GM18511 (cell line): ENCODE measurements at regions not wholly inside any gene's neighbourhood (a gene's known extent, or its start where the extent isn't known, plus 50 kb on each side); places are given as distances from the start of the nearest gene placed in this dataset.

Experiments
- ATAC-seq: cut with Tn5 transposase; IDR thresholded peaks from one replicate; pipeline ENCODE4 v1.9.1; 2021; ENCODE audit warnings: mild to moderate bottlenecking, moderate library complexity; ENCODE audit not compliant: unreplicated experiment

DNA sequence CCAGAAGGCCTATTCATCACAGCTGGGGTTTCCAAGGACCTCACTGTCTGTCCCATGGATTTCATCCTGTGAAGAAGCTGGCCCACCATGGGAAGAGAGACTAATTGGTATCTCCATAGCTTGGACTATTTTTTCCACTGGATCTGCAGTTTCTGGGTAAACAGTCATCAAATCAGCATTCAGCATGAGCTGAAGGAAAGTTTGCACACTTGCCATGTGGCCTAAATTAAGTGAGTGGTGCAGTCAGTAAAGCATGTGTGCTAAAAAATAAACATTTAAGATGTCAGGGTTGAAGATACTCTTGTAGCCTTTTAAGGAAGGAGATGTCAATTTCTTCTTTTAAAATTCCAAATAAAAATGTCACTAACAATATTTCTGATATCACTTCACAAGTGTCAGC is 381.1 kb upstream of the ZMIZ1 start:
- ATAC-seq = no peak

- no peak for ATAC-seq
These were observed 380.4 kb upstream of the ZMIZ1 start for GRCh38 chr10:78688230-78688900.

DNA sequence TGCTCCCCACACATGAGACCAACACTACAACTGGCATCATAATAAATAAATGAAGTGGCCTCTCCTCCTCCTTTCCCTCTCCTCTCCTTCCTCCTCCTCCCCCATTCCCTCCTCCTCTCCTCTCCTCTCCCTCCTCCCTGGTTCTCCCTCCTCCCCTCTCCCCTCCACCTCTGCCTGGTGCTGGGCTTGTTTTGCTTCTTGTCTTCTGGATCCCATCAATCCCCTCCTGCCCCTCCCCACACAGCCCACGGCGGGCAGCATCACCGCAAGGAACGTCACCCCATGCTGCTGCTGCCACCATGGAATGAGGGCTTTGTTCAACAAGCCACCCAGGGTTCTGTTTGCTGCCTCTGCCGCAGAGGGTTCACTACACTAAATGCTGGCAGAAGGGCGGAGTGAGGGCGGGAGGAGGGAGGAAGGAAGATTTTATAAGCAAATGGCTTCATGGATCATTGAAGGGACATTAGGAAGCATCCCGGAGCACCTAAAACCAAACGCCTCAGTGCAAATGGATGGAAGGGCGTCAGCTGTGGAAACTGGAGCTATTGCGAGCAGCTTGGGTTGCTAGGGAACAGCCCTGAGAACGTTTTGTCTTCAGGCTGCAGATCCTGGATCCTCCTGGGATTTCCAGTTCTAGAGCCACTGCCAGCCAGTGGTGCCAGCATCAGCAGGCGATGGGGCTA is 379.7 kb upstream of the ZMIZ1 start:
- ATAC-seq = no peak

DNA sequence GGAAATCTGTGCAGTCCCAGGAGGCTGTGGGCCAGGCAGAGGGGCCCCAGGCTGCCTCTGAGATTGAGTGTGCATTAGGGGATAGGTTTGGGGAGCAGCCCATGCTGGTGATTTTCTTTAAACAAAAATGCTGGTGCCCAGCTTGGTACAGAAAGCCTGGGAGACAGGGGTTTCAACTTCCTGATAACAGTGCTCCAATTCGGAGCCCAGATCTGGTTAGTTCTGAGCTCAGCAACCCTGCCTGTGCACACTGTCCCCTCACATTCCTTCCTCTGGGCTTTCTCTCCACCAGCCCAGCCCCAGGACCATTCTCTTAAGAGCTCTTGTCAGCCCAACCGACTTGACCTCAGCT is 379.2 kb upstream of the ZMIZ1 start:
- no peak for ATAC-seq

GRCh38 chr10:78690354-78691111 is 378.2 kb upstream of the ZMIZ1 start:
- ATAC-seq = no peak

GRCh38 chr10:78691301-78692030 is 377.3 kb upstream of the ZMIZ1 start:
- no peak for ATAC-seq

DNA sequence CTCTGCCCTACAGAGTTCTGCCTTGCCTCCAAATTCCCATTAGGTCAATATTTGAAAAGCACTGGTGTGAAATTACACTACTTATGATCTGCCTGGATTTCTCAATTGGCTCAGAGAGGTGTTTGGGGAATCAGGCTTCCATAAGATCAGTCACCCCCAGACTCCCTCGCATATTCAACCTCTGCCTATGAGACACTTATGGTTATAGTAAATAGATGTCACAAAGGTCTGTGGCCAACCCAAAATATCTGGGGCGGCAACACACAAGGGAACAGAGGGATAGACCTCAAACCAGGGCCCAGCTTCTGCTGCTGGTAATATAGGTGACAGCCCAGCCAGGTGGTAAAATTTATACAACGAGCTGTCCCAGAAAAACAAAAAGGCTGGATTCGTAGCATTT is 376.7 kb upstream of the ZMIZ1 start:
- ATAC-seq = no peak

GRCh38 chr10:78695846-78696245 is 372.9 kb upstream of the ZMIZ1 start:
- ATAC-seq = no peak

DNA sequence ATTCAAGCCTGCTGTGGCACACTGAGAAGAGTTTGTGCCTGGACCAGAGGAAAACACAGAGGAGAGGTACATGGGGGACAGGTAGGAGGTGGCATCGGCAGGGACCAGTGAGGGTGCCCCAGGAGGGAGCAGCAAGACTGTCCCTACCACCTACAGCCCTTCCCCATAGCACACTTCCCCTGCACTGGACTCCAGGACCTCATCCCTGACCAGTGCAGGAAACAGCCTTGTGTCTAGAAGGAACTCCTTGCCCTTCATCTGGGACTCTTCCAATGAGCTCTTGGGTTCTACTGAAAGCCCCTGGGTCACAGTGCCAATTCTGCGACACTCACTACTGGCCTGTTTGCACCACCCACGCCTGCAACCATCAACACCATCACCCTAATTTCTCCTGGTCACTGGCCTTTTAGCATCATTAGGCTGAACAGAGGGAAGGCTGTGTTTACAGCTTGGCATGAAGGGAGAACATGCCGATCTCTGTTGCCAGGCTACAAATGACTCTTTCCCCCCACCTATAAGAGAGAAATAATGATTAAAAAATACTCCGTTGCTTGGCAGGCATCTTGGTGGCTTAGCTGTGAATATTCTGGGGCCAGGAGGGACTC is 371.9 kb upstream of the ZMIZ1 start:
- ATAC-seq = no peak

GRCh38 chr10:78699971-78700370 is 368.8 kb upstream of the ZMIZ1 start:
- no peak for ATAC-seq

- no peak for ATAC-seq
These were observed 368.4 kb upstream of the ZMIZ1 start for GRCh38 chr10:78700413-78700812.

DNA sequence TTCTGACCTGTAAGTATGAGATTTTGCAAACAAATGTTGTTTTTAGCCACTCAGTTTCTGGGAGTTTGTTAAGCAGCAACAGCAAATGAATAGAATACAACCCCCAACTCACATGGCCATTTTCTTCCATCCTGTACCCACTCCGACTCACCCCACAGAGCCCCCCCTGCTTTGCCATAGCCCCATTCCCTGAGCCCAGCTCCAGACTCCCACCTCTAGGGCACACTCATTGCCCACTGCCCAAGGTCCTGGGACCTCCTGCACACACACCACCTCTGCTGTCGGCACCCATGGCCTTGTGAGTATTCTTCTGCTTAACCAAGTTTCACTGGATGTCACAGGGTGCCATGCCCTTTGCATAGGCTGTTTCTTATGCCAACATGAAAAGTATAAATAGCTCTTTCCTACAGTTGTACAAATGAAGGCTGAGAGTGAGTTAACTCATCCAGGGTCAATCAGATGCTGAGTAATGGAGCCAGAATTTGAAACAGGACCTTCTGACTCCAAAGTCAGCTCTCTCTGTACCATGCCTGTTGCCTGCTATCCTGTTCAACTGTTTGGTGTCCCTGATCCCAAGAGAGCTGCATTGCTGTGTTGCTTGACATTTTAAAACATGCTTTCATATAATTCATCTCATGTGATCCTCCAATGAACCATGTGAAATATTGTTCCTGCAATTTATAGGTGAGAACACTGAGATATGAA is 367.8 kb upstream of the ZMIZ1 start:
- ATAC-seq = no peak

DNA sequence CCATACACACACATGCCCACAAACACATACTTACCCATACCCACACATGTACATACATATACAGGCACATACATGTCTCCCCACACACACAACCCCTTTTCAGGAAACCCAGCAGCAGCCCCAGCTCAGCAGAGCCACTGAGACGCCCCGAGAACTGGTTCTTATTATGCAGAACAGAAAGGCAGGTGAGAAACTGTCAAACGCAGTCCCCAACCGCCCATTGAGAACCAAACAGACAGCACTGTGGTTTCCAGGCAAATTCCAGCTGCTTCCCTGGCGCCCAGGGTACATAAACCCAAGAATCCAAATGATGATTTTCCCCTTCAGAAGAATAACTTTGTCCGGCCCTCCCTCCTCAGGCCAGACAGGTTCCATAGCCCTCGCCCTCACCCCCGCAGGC is 366.6 kb upstream of the ZMIZ1 start:
- no peak for ATAC-seq

- no peak for ATAC-seq
These were observed 365.9 kb upstream of the ZMIZ1 start for GRCh38 chr10:78702876-78703275.

DNA sequence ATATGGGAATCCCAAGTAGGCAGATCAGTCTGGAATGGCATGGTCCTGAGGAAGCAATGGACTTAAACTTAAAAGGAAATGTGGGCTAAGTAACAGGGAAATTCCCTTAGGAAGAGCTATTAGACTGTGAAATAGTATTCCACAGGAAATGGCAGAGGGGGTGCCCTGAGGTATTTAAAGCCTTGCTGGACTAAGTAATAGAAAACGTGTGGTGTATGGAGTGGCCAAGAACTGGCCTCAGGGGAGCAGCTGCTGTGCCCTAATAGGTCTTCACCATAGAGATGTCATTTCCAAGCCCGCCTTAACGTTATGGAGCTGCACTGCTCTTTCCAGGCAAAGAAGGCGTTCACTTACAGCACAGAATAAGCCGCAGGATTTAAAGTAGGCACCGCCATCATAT is 365.2 kb upstream of the ZMIZ1 start:
- no peak for ATAC-seq

- no peak for ATAC-seq
These were observed 362.5 kb upstream of the ZMIZ1 start for GRCh38 chr10:78706256-78706655.

DNA sequence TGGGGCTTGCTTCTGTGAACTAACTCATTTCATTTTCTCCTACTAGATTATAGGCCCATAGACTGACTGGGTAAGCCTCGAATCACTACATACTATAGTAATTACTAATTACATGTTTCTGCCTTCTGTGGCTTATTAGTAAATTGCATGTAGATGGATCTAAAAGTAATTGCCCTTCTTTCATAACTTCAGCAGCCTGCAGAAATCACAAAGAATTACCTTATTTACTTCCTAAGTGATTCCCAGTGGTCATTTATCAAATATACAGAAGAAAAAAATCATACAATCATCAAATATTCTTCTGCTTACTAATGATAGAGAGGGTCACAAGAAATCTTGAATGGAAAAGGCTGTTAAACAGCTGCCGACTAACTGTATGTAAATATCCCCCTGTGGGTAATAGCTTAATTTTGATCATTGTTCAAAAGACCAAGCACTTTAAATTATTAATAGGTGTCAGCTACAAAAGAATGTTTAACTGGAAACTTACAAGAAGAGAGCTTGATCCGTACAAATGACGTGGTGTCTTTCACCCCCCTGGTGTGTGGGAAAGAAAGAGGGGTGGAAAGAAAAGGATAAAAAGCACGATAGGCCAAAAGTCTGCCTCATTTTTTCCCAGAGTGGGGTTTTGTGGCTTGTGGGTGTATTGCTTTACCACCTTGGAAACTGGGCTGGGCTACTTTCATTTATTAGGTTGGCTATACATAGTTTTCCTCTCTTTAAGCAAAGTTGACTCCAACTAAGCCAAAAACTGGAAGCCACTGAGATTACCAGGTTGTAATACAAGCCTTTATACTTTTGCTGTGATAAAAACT is 361.8 kb upstream of the ZMIZ1 start:
- ATAC-seq = no peak

DNA sequence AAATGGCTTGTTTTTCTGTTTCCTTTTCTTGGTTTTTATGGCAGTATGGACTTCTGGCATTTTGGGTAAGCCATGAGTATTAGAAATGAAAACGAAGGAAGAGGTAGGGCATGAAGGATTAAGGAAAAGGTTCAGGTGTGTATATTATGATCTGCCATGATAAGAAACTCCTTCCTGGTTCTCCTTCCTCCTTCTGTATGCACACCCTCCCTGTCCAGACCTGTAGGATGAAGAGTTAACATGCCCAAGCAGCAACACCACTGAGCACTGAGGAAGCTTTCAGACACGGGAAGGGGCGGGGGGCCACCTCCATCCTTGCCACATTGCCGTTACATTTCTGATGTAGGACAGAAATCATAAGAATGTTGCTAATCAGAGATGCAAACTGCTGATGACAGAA is 361.0 kb upstream of the ZMIZ1 start:
- ATAC-seq = no peak

DNA sequence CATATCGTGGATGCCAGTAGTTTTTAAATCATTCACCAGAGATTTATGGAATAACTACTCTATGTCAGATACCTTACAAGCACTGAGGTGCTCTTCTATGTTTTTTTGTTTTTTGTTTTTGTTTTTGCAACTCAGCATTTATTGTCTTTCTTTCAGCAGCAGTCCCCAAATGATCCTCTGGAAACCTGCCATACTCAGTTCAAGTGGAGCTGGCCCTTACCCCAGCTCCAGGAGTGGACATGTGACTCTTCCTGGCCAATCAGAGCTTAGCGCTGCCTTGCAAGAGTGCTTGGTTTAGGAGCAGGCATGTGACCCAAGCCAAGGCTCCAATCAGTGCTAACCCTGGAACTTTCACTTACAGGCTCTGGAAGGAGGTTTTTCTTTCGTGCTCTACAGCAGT is 356.6 kb upstream of the ZMIZ1 start:
- no peak for ATAC-seq

- no peak for ATAC-seq
These were observed 355.1 kb upstream of the ZMIZ1 start for GRCh38 chr10:78713659-78714058.
